HL-60 (cell line): ENCODE measurements at regions not wholly inside any gene's neighbourhood (a gene's known extent, or its start where the extent isn't known, plus 50 kb on each side); places are given as distances from the start of the nearest gene placed in this dataset.

Experiments
- POLR2AphosphoS5 ChIP-seq: IDR thresholded peaks from 2 replicates; pipeline ENCODE4 v1.6.1; 2012; ENCODE audit warnings: low read depth
- TF ChIP-seq, protein P1 (sequence below): IDR thresholded peaks from one replicate; pipeline ENCODE4 v1.5.1; 2011; ENCODE audit warnings: low read length, control low read depth, inconsistent platforms; ENCODE audit not compliant: insufficient read depth
- TF ChIP-seq, protein P2 (sequence below): IDR thresholded peaks from 2 replicates; pipeline ENCODE4 v1.6.1; 2012; ENCODE audit warnings: low read depth; ENCODE audit not compliant: insufficient replicate concordance

DNA sequence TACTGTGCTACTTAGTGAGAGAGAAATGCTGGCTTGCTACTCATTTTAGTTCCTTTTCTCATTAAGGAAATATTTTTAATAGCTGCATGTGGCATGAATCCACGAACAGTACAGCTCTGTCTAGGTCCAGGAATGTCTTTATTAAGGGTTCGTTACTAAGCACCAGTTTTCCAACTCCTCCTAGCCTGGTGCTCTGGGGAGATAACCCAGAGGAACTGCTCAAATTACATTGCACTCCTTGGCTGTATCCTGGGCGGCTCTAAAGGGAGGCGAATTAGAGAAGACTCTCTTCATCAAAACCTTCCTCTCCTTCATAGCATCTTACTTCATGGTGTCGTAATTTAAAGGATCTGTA, 101.3 kb downstream of the PPM1A start:
- TF ChIP-seq, protein P1, sequence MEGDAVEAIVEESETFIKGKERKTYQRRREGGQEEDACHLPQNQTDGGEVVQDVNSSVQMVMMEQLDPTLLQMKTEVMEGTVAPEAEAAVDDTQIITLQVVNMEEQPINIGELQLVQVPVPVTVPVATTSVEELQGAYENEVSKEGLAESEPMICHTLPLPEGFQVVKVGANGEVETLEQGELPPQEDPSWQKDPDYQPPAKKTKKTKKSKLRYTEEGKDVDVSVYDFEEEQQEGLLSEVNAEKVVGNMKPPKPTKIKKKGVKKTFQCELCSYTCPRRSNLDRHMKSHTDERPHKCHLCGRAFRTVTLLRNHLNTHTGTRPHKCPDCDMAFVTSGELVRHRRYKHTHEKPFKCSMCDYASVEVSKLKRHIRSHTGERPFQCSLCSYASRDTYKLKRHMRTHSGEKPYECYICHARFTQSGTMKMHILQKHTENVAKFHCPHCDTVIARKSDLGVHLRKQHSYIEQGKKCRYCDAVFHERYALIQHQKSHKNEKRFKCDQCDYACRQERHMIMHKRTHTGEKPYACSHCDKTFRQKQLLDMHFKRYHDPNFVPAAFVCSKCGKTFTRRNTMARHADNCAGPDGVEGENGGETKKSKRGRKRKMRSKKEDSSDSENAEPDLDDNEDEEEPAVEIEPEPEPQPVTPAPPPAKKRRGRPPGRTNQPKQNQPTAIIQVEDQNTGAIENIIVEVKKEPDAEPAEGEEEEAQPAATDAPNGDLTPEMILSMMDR = no peak
- no peak for TF ChIP-seq POLR2AphosphoS5
- TF ChIP-seq, protein P2, sequence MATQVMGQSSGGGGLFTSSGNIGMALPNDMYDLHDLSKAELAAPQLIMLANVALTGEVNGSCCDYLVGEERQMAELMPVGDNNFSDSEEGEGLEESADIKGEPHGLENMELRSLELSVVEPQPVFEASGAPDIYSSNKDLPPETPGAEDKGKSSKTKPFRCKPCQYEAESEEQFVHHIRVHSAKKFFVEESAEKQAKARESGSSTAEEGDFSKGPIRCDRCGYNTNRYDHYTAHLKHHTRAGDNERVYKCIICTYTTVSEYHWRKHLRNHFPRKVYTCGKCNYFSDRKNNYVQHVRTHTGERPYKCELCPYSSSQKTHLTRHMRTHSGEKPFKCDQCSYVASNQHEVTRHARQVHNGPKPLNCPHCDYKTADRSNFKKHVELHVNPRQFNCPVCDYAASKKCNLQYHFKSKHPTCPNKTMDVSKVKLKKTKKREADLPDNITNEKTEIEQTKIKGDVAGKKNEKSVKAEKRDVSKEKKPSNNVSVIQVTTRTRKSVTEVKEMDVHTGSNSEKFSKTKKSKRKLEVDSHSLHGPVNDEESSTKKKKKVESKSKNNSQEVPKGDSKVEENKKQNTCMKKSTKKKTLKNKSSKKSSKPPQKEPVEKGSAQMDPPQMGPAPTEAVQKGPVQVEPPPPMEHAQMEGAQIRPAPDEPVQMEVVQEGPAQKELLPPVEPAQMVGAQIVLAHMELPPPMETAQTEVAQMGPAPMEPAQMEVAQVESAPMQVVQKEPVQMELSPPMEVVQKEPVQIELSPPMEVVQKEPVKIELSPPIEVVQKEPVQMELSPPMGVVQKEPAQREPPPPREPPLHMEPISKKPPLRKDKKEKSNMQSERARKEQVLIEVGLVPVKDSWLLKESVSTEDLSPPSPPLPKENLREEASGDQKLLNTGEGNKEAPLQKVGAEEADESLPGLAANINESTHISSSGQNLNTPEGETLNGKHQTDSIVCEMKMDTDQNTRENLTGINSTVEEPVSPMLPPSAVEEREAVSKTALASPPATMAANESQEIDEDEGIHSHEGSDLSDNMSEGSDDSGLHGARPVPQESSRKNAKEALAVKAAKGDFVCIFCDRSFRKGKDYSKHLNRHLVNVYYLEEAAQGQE = no peak
